HG02885 (cell line): ENCODE measurements at regions not wholly inside any gene's neighbourhood (a gene's known extent, or its start where the extent isn't known, plus 50 kb on each side); places are given as distances from the start of the nearest gene placed in this dataset.
"Not testable (repeated sequence)": the region's sequence is repeated elsewhere in the genome, so short reads cannot be mapped to it uniquely, and the experiment has no call there.

ENCODE experiments used
- ATAC-seq: cut with Tn5 transposase; IDR thresholded peaks from one replicate; pipeline ENCODE4 v1.9.1; 2021; ENCODE audit warnings: mild to moderate bottlenecking; ENCODE audit not compliant: unreplicated experiment, poor library complexity

DNA sequence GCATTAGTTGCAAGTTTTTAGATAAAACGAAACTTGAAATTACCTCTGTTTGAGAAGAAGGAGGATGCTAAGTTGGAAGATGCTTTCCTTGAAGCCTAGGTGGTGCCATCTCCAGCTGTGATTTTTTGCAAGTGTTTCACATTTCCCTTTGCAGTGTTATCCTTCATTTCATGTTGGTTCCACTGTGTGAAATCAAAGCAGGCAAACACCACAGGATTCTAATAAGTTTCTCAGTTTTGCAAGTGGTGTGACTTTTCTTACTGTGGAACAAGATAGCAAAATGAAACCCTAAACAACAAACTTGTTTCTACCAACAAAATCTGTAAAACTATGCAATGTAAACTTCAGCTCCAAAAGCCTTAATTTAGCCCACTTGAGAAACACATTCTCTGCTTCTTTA, 260.9 kb downstream of the OXSM start:
- ATAC-seq, result no peak

DNA sequence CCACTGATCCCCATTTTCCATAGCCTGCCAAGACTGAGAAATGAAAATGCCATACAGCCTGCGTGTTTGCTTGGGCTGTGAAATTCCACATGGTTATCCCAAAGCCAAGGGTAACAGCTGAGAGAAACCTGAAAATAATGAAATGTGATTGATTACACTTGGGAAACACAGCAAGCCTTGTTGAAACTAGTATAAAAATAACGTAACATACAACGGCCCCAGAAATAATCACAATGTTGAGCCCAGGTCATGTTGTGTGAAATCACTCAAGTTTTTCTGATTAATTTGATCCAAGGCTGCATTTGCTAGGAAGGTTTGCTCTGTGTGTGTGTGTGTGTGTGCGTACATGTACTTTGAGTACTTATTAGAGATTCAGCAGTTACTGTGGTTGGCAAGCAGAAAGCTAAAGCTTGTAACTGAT, 269.0 kb downstream of the OXSM start:
- ATAC-seq, result no peak

DNA sequence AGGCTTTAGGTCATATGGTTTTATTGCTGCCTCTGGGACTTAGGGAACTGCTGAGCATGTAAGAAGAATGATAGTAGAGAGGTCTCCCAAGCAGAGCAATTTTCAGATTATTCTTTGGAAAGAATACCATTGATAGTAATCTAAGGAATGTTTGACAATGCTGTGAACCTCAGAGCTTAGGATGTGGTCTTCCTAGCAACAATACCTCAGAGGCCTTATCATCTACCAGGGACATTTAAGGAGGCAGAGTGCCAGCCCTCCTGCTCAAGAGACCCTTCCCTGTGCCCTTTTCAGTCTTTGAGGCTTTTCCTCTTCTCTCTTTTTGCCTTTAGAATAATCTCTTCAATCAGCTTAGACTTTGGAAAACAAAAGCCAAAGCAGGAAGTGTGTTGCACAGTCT, 272.1 kb downstream of the OXSM start:
- no peak for ATAC-seq

DNA sequence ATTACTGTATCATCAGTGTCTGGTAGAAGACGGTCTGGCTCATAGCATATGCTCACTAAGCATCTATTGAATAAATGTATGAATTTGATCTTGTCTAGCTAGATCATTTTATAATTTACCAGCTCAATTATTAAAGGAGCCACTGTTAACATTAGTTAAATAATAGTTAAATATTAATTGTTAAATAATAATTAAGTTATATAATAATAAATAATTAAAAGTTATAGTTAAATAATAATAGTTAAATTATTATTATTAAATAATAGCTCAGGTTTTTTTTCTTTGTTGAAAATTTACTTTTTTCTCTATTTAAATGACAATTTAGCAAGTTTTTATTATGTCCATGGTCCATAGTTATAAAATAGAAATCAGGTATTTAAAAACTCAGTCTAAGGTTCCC, 274.4 kb downstream of the OXSM start:
- ATAC-seq, result no peak

DNA sequence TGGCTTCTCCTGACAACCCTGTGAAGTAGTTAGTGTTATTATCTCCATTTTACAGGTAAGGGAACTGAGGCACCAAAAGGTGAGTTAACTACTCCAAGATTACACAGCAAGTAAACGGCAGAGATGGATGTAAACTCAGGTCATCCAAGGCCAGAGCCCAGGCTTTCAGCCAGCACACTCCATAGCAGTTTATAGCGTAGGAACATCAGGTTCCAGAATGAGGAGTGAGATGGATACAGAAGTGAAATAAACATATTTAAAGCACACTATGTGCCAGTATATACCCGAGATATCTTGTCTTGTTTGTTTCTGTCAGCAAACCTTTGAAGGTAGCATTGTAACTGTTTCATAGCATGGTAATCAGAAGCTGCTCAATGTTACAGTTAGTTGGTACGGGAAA, 279.0 kb downstream of the OXSM start:
- ATAC-seq, result no peak

DNA sequence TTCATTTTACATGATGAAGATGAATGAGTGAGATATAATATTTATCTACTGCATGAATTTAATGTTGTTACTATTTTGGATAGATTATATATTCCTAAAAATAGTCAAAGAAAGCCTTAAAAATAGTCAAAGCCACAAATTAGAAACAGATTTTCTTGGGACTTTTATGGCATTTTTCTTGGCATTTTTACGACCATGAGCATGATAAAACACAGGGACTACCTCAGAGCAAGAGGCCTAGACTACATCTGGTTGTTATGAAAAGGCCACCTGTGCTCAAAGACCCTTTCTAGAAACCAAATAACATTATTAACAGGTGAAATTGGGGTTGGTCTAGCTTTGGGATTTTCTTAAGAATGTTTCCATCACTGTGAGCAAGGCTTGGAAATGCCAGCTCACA, 281.0 kb downstream of the OXSM start:
- ATAC-seq, result no peak

DNA sequence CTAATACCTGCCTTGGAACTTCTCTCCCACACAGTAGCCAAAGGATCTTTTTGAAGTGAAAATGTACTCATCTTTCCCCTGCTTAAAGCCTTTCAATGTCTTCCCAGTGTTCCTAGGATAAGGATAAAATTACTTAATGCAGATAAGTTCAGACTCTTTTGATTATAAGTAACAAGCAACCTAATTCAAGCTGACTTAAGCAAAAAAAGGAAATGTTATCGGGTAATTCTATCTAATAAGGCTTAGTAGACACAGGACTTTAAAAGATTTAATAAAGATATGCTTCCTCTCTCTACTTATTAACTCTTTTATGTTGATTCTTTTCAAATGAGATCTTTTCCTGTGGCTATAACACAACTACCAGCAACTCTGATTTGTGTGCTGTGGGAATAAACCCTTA, 284.2 kb downstream of the OXSM start:
- no peak for ATAC-seq

DNA sequence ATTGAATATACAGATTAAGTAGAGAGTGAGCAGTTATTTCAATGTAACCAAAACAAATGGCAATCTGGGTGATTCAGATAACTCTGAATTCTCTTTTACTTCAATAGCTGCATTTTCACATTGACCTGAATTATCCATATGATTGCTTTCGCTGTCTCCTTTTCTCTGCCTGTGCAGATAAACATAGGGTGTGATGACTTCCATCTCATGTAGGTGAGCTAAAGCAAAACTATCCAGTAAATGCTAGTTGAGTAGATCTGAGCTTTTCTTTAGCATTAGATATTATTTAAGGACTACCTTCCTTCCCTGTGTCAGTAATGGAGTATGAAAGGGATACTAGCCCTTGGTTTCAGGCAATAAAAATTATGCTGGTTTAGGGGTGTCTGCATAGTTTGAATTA, 288.6 kb downstream of the OXSM start:
- no peak for ATAC-seq

DNA sequence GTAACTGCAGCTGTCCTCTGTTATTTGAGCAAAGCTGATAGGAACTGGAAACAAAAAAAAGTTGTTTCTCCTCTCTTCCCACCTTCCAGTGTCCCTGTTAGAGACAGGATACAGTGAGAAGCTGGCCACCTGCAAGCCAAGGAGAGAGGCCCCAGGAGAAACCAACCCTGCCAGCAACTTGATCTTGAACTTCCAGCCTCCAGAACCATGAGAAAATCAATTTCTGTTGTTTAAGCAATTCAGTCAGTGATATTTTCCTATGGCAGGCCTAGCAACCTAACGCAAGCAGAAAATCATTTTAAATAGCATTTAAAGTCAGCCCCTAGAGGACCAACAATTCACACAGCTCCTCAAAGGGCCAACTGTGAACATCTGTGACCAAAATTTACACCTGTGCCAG, 291.3 kb downstream of the OXSM start:
- no peak for ATAC-seq

DNA sequence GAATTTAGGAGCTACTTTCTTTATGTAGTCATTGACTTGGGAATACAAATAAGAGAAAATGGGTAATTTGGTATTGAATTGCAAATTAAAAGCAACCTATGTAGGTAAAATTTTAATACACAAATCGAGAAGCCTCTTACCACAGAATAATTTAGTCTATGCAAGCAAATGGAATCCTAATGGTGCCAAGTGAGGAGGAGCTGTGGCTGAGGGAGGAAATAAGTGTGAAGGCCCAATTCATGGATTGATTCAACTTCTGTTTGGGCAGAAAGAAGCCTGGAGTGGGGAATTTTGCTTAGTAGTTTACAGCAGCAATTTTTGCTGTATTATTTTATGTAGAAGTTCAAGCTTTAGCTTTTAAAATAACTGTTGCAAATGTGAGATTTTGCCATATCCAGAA, 291.9 kb downstream of the OXSM start:
- no peak for ATAC-seq

DNA sequence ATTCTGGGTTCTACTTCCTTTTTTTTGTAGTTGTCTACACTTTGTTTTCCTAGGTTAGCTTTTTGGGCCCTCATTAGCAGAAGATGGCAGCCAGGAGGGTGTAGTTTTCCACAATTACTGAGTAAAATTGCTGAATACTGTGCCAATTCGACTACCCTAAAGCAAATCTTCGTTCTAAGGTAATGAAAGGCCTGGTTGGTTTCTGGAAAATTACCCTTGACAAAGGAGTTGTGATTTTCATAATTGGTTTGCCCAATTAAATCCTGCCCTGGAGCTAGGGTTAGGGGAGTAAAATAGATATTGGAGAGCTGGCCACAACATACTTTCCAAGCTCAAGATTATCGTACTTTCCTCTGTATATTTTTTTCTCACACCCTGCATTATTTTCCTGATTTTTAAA, 293.0 kb downstream of the OXSM start:
- ATAC-seq, result no peak

DNA sequence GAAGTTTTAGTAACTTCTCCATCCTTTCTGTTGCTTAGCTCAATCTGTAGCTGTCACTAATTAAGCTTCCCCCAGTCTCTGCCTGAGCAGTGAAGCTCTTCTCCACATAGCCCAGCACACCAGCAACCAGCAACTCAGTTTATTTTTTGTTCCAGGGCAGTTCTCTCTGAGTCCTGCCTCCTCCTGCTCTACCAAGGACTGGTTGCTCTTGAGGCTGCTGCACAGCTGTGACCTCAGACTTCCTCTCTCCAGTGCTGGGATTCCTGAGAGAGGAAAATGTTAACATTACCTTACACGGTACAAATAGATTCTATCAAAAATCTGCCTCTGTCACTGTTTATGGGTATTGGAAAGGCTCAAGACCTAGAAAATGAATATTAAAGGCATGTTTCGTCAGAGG, 294.7 kb downstream of the OXSM start:
- ATAC-seq, result no peak

DNA sequence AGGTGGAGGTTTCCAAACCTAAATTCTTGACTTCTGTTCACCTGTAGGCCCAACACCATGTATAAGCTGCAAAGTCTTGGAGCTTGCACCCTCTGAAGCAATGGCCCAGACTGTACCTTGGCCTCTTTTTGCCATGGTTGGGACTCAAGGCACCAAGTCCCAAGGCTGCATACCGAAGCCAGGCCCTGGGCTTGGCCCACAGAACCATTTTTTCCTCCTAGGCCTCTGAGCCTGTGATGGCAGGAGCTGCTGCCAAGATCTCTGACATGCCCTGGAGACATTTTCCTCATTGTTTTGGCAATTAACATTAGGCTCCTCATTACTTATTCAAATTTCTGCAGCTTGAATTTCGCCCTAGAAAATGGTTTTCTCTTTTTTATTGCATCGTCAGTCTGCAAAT, 297.9 kb downstream of the OXSM start:
- no peak for ATAC-seq

DNA sequence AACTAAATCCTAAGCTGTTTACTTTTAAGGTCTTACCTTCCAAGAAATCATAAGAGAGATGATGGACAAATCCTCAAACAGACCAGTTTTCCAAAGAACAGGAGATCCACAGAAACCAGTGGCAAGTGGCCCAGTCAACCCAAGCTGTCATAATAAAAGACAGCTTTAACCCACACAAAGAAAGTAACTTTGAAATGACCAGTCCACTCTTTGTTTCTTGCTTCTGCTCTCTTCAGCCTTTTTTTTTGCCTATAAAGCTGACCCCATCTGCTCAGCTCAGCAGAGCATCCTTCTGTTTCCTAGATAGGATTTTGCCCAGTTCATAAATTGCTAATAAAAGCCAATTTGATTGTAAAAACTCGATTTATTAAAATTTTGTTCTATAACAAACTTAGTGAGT, 299.4 kb downstream of the OXSM start:
- no peak for ATAC-seq

DNA sequence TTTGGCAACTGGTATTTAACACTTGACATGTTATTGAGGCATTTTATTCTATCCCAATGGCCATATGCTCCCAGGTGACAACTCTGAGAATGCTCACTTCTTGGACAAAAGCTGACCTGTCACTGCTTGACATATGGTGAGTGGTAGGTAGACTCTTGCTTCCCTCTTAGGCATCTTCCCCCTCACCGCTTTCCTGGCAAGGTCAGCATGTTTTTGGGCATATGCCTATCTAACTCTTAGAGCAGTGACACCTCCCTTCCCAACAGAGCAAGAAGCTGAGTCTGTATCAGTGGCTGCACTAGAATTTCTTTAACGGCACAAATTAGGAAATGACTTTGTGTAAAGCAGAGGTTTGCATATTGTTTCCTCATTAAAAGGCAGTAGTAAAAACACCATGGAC, 300.7 kb downstream of the OXSM start:
- ATAC-seq, result no peak

DNA sequence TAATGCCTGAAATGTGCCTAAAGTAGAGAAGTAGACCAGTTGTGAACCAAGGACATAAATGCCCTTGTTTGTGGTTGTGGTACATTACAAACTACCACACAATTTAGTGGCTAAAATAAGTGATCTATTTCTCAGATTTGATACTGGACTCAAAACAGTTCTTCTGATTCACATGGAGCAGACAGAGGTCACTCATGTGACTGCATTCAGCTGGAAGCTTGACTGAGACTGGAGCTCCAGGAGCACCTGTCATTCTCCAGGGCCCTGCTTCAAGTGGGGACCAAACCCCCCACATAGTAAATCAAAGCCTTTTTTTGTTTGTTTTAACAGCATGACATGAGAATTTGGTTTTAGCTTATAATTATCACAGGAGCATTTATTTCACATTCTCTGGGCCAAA, 301.2 kb downstream of the OXSM start:
- ATAC-seq, result no peak

DNA sequence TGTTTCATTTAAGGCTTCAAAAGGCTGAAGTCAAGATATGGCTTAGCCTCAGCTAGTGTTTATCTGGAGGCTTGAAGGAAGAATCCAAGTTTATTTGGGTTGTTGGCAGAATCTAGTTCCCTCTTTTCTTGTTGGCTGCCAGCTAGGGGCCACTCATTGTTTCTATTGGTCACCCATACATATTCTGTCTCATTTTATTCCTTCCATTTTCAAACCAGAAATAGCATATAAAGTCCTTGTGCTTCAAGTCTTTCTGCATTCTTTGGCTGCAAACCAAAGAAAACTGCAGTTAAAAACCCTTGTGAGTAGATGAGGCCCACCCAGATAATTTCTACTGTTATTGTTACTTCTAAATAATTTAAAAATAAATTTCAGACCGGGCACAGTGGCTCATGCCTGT, 301.7 kb downstream of the OXSM start:
- ATAC-seq, result no peak

DNA sequence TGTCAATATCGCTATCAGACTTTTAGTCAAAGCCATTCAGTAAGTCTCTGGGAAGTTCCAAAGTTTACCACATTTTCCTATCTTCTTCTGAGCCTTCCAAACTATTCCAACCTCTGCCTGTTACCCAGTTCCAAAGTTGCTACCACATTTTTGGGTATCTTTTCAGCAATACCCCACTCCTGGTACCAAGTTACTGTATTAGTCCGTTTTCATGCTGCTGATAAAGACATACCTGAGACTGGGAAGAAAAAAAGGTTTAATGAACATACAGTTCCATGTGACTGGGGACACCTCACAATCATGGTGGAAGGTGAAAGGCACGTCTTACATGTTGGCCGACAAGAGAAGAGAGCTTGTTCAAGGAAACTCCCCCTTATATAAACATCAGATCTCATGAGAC, 307.2 kb downstream of the OXSM start:
- ATAC-seq, result not testable (repeated sequence)

DNA sequence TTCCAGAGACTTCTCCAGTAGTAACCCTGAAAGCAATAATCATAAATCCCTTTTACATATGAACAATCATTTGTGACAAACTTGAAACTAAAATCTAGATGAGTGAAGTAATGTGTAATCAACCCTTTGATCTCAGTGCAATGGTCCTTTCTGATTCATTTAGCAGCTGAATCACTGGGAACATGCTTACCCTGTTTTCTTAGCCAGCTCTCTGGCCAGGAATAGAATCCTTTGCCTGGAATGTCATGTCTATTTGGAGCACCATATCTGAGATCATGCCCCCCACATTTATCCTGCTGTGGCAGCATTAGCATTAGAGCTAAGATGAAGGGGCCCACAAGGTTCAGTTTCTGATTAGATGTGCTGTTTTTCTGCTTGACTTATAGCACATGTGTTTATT, 309.8 kb downstream of the OXSM start:
- ATAC-seq, result no peak

DNA sequence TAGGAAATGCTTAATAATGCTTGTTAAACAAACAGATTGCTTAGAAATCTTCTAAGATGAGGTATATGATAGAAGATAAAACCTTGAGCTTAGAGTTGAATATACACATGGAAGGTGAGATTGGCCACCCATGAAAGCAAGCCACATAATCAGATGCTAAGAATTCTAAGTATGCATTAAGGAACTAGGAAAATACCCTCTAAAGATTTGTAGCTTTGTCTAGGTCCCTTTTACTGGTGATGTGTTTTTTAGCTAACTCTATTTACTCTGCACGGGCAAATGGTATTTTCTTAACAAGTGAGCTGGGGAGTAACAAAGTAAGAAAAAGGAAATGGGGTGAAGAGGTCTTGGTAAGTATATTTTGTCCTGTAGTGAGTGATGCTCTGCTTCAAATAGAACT, 310.3 kb downstream of the OXSM start:
- no peak for ATAC-seq

DNA sequence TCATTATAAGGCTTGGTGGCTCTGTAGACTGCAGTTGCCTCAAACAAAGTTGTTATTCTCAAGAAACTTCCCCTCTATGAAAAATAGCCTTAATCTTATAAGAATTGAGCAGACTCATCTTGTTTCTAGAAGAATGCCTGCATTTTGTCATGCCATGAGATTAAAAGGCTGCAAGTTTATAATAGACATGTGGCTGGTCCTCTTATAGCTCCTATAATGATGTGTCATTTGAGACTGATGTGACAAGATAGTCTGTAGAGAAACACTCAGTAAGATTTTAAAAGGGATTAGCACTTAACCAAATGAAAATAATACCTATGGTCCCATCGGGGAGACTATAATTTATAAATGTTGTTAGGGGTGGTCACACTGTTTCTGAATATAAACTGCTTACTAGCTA, 312.5 kb downstream of the OXSM start:
- no peak for ATAC-seq

DNA sequence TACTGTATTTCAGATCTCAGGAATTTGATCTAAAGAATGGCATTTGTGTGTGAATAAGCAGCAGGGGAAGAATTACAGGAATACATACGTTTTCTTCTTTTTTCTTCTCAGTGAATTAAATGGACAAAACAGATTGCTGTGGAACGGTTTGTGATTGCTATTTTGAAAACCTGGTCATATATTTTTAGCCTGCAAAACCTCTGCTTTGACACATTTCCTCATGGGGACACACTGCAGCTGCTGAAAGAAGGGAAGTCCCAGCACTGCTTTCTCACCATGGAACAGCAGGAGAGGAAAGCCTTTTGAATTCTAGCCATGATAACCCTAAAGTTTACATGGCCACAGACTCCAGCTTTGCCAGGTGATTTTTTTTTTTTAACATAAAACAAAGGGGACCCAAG, 315.0 kb downstream of the OXSM start:
- peak; percentile 54 for ATAC-seq

DNA sequence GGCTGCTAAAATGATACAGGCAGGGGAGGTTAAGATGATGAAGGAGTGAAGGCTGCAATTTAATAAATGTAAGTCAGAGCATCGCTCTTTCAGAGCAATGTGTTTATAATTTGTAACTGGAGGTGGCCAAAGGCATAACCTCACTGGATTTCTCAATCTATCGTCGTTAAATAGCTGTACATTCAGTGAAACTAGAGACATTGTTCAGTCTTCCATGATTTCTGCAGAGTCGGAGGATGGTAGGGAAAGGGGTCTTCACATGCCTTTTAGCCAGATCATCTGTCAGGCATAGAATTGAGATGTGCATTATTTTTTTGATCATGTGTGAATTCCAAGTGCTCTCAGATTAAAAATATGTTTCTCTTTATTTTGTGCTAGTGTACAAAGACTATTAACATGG, 315.4 kb downstream of the OXSM start:
- ATAC-seq, result peak; percentile 11
